Erythroblast (primary cell): ENCODE measurements at regions not wholly inside any gene's neighbourhood (a gene's known extent, or its start where the extent isn't known, plus 50 kb on each side); places are given as distances from the start of the nearest gene placed in this dataset.
"Not testable (repeated sequence)": the region's sequence is repeated elsewhere in the genome, so short reads cannot be mapped to it uniquely, and the experiment has no call there.

Source experiments
- GATA1 ChIP-seq: IDR thresholded peaks from 2 replicates; pipeline ENCODE4 v1.6.1; 2011; ENCODE audit warnings: low read depth, mild to moderate bottlenecking, control low read depth, low read length, moderate library complexity
- POLR2A ChIP-seq: IDR thresholded peaks from 2 replicates; pipeline ENCODE4 v1.6.1; 2011; ENCODE audit warnings: mild to moderate bottlenecking, low read length

DNA sequence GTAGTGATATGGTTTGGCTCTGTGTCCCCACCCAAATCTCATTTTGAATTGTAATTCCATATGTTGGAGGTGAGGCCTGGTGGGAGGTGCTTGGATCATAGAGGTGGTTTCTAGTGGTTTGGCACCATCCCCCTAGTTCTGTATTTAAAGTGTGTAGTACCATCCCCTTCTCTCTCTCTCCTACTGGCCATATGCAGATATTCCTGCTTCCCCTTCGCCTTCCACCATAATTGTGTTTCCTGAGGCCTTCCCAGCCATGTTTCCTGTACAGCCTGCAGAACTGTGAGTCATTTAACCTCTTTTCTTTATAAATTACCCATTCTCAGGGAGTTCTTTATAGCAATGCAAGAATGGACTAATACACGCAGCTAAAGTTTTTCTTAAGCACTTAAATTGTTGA lies 340.0 kb downstream of the ANAPC1 start:
- TF ChIP-seq POLR2A, GATA1: not testable (repeated sequence)
